ENCODE measurements at regions not wholly inside any gene's neighbourhood (a gene's known extent, or its start where the extent isn't known, plus 50 kb on each side); places are given as distances from the start of the nearest gene placed in this dataset.
A peak's percentile ranks its signal among the peaks of the same experiment; 100 is the strongest.
"Not testable (repeated sequence)": the region's sequence is repeated elsewhere in the genome, so short reads cannot be mapped to it uniquely, and the experiment has no call there.

GRCh38 chr1:146478125-146478720 is 249.4 kb upstream of the NOTCH2NLA start:
- not testable (repeated sequence) for DNase-seq (ENCODE audit: extremely low read depth, low read depth); H3K4me3 ChIP-seq (replicated peaks; ENCODE audit: low read depth, low read length)
- TF ChIP-seq CTCF (IDR thresholded peaks at IDR 0.05; ENCODE audit: low read depth, low read length, missing control alignments), result peak; percentile 65

GRCh38 chr1:146475086-146475485 is 246.3 kb upstream of the NOTCH2NLA start:
- not testable (repeated sequence) for H3K4me3 ChIP-seq (replicated peaks; ENCODE audit: low read depth, low read length); DNase-seq (ENCODE audit: extremely low read depth, low read depth)

DNA sequence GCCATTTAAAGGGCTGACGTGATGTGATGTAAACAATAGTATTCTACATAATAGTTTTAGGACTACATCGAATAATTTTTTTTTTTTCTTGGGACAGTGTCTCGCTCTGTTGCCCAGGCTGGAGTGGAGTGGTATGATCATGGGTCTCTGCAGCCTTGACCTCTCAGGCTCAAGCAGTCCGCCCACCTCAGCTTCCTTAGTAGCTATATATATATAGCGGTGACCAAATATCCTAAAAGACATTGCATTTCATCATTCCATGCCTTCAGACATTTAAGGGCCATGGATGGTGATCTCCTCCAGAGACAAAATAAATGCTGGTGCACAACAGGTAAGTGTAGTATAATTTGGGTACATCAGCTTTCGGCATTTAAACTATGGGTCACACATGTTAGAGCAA is 245.4 kb upstream of the NOTCH2NLA start:
- H3K4me3 ChIP-seq (replicated peaks; ENCODE audit: low read depth, low read length); DNase-seq (ENCODE audit: extremely low read depth, low read depth): not testable (repeated sequence)

DNA sequence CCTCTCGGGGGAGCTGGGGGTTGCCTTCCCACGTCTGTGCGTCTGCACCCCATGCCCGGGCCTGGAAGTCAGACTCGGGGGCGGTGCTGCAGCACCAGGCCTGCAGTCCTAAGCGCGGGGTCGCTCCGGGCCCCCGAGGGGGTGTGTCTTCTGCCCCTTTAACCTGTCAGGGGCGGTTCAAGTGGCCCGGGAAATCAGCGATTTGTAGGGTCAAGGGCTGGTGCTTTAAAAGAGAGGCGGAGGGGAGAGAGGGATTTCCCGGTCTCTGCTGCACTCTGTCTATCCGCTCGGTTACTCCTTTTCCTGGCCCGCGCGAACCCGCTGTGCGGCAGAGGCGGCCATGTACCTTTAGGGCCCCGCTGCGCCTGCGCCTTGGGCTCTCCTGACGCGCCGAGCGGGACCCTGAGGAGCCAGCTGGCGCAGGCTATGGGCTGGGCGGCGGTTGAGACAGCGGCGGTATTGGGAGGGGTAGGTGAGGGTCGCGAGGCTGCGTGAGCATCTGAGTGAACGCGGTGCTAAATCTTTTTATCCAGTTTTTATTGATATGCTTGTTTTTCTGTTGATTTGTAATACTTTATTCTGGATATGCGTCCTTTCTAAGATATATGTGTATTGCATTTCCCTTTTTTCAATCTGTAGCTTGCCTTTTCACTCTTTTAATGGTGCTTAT is 243.5 kb upstream of the NOTCH2NLA start:
- not testable (repeated sequence) for DNase-seq (ENCODE audit: extremely low read depth, low read depth)
- H3K4me3 ChIP-seq (replicated peaks; ENCODE audit: low read depth, low read length), result peak overlapping the region; percentile 31

DNA sequence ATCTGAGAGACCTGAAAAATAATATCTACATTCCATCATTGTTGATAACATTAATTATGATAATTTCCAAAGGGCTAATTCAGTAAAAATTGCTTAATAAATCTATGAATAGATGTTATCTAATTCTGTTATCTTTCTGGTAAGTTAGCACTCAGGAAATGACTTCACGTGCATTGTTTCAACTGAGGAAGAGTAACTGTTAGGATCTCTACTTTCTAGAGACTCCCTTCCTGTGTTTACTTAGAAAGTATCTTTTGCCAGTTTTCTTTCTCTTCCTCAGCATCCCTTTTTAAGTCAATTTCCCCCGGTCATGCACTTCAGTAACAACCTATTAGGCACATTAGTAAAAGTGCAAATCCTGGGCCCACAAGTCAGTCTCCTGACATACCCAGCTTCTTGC is 231.1 kb upstream of the NOTCH2NLA start:
- DNase-seq (ENCODE audit: extremely low read depth, low read depth); H3K4me3 ChIP-seq (replicated peaks; ENCODE audit: low read depth, low read length): not testable (repeated sequence)

DNA sequence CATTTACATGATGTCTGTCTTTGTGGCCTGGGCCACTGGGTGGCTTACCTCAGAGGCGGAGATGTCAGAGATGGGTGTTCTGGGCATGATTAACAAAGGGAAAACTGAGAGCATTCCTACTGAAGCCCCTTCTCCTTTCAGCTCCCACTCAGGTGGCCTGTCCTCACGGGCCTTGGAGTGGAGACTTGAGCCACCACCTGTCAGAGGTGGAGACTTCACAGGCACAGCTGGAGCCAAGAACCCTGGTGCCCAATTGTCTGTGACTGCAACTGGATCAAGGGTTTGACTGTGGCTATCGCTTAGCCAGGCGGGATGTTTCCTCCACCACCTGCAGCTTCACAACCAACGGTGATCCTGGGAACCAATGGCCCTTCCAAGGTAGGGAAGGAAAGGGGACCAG is 230.5 kb upstream of the NOTCH2NLA start:
- H3K4me3 ChIP-seq (replicated peaks; ENCODE audit: low read depth, low read length); DNase-seq (ENCODE audit: extremely low read depth, low read depth): not testable (repeated sequence)

GRCh38 chr1:146448877-146449246 is 220.0 kb upstream of the NOTCH2NLA start:
- not testable (repeated sequence) for DNase-seq (ENCODE audit: extremely low read depth, low read depth); H3K4me3 ChIP-seq (replicated peaks; ENCODE audit: low read depth, low read length)

DNA sequence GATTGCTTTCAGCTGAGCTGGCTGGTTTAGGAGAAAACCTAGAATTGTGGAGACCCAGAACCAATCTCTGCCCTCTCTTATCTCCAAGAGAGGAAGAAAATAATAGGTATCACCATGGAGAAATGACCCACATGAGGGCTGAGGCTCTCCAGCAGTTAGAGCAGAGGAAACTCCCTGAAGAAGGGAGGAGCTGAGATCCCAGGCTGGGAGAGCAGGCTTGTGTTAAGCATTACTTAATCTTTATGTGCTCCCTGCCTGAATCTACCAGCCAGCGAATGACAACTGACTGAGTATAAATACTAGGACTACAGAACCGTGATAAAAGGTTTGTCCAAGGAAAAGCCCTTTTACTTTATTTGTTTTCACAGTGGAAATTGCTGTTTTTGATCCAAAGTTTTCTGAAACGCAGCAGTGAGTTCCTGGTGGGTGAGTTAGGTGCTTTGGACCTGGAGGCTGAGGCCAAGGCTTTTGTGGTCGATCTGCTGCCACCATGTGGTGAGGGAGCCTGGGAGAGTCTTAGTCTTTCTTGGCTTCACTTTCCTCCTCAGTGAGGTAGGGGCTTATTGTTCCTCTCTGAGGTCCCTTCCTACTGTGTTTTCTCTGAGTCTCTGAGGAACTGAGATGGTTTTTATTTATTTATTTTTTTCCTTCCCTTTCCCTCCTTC is 219.5 kb upstream of the NOTCH2NLA start:
- peak; percentile 5 for TF ChIP-seq CTCF (IDR thresholded peaks at IDR 0.05; ENCODE audit: low read depth, low read length, missing control alignments)
- not testable (repeated sequence) for H3K4me3 ChIP-seq (replicated peaks; ENCODE audit: low read depth, low read length); DNase-seq (ENCODE audit: extremely low read depth, low read depth)

- H3K4me3 ChIP-seq (replicated peaks; ENCODE audit: low read depth, low read length); DNase-seq (ENCODE audit: extremely low read depth, low read depth): not testable (repeated sequence)
Observed at GRCh38 chr1:146443871-146444222, 215.0 kb upstream of the NOTCH2NLA start.

DNA sequence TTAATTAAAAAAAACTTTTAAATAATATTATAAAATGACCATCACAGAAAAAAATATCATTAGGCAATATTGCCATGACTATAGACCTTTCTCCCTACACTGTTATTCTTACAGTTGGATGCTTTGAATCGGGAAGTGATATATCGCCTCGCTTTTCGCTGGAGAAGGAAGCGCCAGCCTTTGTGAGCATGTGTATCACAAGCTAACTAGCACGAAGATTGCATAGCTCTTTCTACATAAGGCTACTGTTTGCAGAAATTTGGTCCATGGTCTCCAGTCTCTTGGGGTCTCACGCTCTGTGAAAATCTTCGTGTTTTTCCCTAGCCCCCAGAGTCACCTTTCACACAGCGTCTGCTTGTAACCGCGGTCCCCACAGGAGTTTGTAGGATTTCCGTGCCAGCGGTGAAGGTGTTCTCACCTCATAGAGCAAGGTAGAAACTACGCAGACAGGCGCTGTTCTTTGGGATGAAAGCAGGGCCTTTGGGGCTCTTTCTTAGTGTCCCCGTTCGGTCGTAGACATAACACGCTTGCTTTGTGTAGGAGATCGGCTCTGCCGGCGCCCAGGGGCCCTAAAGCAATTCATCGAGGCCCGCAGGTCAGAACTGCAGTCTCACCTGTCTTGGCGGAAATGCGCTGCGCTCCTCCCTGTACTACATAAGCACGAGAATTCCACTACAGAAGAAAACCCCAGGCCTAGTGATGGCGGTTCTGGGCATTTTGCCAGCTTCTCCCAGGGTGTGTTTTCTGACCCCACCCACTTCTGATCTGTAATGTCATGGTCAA is 214.5 kb upstream of the NOTCH2NLA start:
- not testable (repeated sequence) for H3K4me3 ChIP-seq (replicated peaks; ENCODE audit: low read depth, low read length); DNase-seq (ENCODE audit: extremely low read depth, low read depth)

DNA sequence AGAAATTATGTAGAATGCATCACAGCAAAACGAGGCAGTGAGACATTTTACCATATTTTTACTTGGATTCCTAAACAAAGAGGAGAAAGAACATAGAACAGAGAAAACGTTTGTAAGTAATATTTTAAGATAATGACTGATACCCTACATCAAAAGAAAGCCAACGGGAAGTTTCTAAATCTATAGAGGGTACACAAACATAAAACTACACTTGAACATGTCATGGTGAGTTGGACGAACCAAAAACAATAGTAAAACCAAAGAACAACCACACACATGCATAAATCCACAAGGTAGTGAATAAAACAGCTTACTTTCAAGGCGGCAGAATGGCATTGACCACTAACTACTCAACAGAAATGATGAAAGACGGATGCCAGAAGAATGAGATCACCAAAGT is 209.7 kb upstream of the NOTCH2NLA start:
- not testable (repeated sequence) for DNase-seq (ENCODE audit: extremely low read depth, low read depth); H3K4me3 ChIP-seq (replicated peaks; ENCODE audit: low read depth, low read length)

DNA sequence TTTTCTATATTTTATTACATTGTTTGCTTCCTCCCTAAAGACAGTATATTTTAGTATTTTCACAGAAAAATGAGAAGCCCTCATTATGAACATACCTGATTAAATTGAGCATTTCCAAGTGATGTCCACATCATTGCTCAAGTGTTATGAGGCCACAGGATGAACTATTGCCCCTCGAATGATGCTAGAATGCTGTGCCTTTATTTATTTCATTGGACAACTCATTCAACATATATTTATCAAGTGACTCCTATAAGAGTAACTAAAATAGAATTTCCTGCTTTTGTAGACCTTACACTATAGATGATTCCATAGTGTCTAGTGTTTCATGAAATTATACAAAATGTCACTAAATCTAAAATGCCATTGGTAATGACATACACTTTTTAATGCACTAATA is 187.8 kb upstream of the NOTCH2NLA start:
- H3K4me3 ChIP-seq (replicated peaks; ENCODE audit: low read depth, low read length); DNase-seq (ENCODE audit: extremely low read depth, low read depth): not testable (repeated sequence)

- H3K4me3 ChIP-seq (replicated peaks; ENCODE audit: low read depth, low read length); DNase-seq (ENCODE audit: extremely low read depth, low read depth): not testable (repeated sequence)
Observed at GRCh38 chr1:146415017-146415416, 186.2 kb upstream of the NOTCH2NLA start.

DNA sequence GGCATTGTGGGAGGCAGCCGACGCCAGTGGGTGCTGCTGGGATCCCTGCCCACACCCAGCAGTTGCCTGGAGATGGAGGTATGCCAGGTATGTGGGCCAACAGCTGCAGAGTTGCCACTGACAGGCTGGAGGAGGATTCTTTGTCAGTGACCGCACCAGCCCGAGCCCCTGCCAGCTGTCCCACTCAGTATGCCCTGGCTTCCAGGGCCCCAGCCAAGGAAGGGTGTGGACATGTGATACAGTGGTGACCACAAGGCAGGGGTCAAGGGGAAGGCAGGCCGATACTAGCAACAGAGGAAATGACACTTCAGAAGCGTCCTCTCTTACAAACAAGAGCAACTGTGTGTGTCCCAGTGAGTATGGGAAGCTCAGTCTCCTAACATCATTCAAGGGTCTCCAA is 185.1 kb upstream of the NOTCH2NLA start:
- H3K4me3 ChIP-seq (replicated peaks; ENCODE audit: low read depth, low read length); DNase-seq (ENCODE audit: extremely low read depth, low read depth): not testable (repeated sequence)

DNA sequence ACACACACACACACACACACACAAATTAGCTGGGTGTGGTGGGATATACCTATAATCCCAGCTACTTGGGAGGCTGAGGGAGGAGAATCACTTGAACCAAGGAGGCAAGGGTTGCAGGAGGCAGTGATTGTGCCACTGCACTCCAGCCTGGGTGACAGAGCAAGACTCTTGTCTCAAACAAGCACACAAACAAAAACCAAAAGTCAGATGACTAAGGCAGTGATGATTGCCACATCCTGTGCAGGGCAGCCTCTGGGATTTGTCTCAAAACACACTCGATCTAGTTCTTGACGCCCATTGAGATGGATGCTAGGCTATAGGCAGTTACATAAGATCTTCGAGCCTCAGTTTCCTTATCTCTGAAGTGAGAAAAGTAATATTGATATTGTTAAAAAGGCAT is 183.1 kb upstream of the NOTCH2NLA start:
- DNase-seq (ENCODE audit: extremely low read depth, low read depth), result not testable (repeated sequence)

More for the DNA sequence above, 183.1 kb upstream of the NOTCH2NLA start:
- not testable (repeated sequence) for H3K4me3 ChIP-seq (replicated peaks; ENCODE audit: low read depth, low read length)
